Sigmoid colon (tissue), 6 donors: ENCODE measurements at regions not wholly inside any gene's neighbourhood (a gene's known extent, or its start where the extent isn't known, plus 50 kb on each side); places are given as distances from the start of the nearest gene placed in this dataset.

ENCODE experiments used
- DNase-seq: peaks from one replicate; pipeline ENCODE4 v3.0.0-alpha.2; 2019
- H3K27ac ChIP-seq, 4 donors: fragments of 200-600 bp; sonication (generic); one replicate each; pipeline ENCODE4 v1.5.1; 2016 to 2019; ENCODE audit warnings: mild to moderate bottlenecking in 1 of 4
- H3K27me3 ChIP-seq, 3 donors: fragments of 200-600 bp; sonication (generic); one replicate each; pipeline ENCODE4 v1.5.1; 2019; ENCODE audit warnings: mild to moderate bottlenecking in 1 of 3
- H3K36me3 ChIP-seq, 4 donors: fragments of 200-600 bp; sonication (generic); one replicate each; pipeline ENCODE4 v1.5.1; 2016 to 2019
- H3K4me1 ChIP-seq, 4 donors: fragments of 200-600 bp; sonication (generic); one replicate each; pipeline ENCODE4 v1.5.1; 2017 to 2019
- H3K4me3 ChIP-seq, 4 donors: fragments of 200-600 bp; sonication (generic); one replicate each; pipeline ENCODE4 v1.5.1; 2017 to 2019; ENCODE audit warnings: mild to moderate bottlenecking in 2 of 4, moderate library complexity in 1 of 4
- H3K9me3 ChIP-seq, 4 donors: fragments of 200-600 bp in 3 of 4; sonication (generic) in 3 of 4; one replicate each; pipeline versions ENCODE4 v1.5.1 to v1.6.1; 2013 to 2019
- EP300 ChIP-seq, 4 donors: sonication (generic); formaldehyde crosslinking; IDR thresholded peaks; one replicate each; pipeline ENCODE4 v1.6.1; 2017; ENCODE audit warnings: antibody characterized with exemption in 4 of 4
- POLR2A ChIP-seq, 2 donors: fragments of 450-650 bp; IDR thresholded peaks; one replicate each; pipeline ENCODE4 v1.6.1; 2016; ENCODE audit warnings: antibody characterized with exemption in 2 of 2, mild to moderate bottlenecking in 2 of 2, moderate library complexity in 2 of 2
- POLR2AphosphoS5 ChIP-seq, 4 donors: sonication (generic); formaldehyde crosslinking; IDR thresholded peaks; one replicate each; pipeline ENCODE4 v1.6.1; 2017; ENCODE audit warnings: antibody characterized with exemption in 4 of 4
- WGBS, 2 donors: extraction: QIAGEN DNeasy Blood & Tissue Kit; methylation state at CpG; one replicate each; pipeline ENCODE4 v1.1.7; 2013; 5-methylcytosine and 5-hydroxymethylcytosine counted together
- intact Hi-C: fragments of 100-400 bp; cut with DNase I; formaldehyde crosslinking; loops from one replicate; pipeline ENCODE4 v1.15.1; 2023
- TF ChIP-seq, protein P1 (sequence below), 4 experiments: fragments of 450-650 bp in 3 of 4; fragments of 200-600 bp in 1 of 4; IDR thresholded peaks; one replicate each; pipeline ENCODE4 v1.5.1; 2016 to 2019; ENCODE audit warnings: antibody characterized with exemption in 4 of 4, mild to moderate bottlenecking in 3 of 4, moderate library complexity in 2 of 4
- donor health status: healthy with polysubstance abuse.
- donor health status: healthy.

DNA sequence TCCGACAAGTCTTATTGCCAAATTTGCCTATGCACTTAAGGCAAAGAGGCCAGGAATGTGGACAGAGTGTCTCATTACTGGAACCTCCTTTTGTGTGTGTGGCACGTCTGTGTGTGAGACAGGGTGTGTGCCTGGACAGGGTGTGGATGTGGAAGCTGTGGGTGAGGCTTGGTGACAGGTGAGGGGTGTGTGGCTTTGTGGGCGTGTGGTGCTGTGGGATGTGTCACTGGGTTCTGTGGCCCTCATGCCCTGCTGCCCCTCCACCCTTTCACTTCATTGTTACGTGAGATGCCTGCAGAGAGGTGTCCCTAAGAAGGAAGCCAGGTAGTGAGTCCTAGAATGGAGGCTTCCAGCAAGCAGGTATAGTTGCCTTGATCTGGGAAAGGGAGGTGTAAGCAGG, 244.0 kb upstream of the CHRNA7 start:
- no peak overlapping the region for H3K27ac ChIP-seq
- WGBS, 2 donors = 63 to 85% methylated on average over 4 of the region's 4 CpGs
- DNase-seq = no peak

DNA sequence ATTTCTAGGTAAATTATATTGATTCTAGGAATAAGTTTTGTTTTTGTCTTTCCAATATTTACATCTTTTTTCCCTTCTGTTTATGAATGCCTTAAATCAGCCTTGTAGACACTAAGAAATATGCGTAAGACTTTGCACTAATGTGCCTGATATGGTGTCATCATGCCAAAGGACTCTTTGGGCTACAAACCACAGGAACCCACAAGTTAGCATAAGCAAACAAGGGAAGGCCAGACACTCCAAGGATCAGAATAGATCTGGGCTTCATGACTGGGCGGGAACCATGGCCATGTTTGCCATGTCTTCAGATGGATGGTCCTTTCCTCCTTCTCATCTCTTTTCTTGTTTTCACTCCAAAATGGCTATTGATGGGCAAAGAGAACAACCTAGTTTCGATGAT, 242.2 kb upstream of the CHRNA7 start:
- intact Hi-C loops = no loop called here
- Histone ChIP-seq H3K4me3 (no peak overlapping the region), H3K27me3 (no peaks in the 10 kb centered on the region), H3K4me1 (no peaks in the 10 kb centered on the region), H3K36me3 (no peaks in the 10 kb centered on the region), H3K9me3 (no peaks in the 10 kb centered on the region), H3K27ac (no peak overlapping the region)
- WGBS, 2 donors = 52 to 76% methylated on average over 3 of the region's 3 CpGs
- DNase-seq = no peak
- TF ChIP-seq, protein P1, sequence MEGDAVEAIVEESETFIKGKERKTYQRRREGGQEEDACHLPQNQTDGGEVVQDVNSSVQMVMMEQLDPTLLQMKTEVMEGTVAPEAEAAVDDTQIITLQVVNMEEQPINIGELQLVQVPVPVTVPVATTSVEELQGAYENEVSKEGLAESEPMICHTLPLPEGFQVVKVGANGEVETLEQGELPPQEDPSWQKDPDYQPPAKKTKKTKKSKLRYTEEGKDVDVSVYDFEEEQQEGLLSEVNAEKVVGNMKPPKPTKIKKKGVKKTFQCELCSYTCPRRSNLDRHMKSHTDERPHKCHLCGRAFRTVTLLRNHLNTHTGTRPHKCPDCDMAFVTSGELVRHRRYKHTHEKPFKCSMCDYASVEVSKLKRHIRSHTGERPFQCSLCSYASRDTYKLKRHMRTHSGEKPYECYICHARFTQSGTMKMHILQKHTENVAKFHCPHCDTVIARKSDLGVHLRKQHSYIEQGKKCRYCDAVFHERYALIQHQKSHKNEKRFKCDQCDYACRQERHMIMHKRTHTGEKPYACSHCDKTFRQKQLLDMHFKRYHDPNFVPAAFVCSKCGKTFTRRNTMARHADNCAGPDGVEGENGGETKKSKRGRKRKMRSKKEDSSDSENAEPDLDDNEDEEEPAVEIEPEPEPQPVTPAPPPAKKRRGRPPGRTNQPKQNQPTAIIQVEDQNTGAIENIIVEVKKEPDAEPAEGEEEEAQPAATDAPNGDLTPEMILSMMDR (IDR thresholded peaks at IDR 0.05) = no peak
- no peak for TF ChIP-seq POLR2A (IDR thresholded peaks at IDR 0.05)
- no peak for TF ChIP-seq POLR2AphosphoS5 (IDR thresholded peaks at IDR 0.05)
- no peak for TF ChIP-seq EP300 (IDR thresholded peaks at IDR 0.05)

More for the DNA sequence above, 244.0 kb upstream of the CHRNA7 start:
- intact Hi-C loops = no loop called here
- no peaks in the 10 kb centered on the region for H3K27me3 ChIP-seq
- no peaks in the 10 kb centered on the region for H3K4me1 ChIP-seq
- TF ChIP-seq POLR2AphosphoS5 (IDR thresholded peaks at IDR 0.05) (no peak), POLR2A (IDR thresholded peaks at IDR 0.05) (no peak), EP300 (IDR thresholded peaks at IDR 0.05) (no peak)
- no peaks in the 10 kb centered on the region for H3K36me3 ChIP-seq
- no peak overlapping the region for H3K4me3 ChIP-seq
- H3K9me3 ChIP-seq = no peaks in the 10 kb centered on the region

DNA sequence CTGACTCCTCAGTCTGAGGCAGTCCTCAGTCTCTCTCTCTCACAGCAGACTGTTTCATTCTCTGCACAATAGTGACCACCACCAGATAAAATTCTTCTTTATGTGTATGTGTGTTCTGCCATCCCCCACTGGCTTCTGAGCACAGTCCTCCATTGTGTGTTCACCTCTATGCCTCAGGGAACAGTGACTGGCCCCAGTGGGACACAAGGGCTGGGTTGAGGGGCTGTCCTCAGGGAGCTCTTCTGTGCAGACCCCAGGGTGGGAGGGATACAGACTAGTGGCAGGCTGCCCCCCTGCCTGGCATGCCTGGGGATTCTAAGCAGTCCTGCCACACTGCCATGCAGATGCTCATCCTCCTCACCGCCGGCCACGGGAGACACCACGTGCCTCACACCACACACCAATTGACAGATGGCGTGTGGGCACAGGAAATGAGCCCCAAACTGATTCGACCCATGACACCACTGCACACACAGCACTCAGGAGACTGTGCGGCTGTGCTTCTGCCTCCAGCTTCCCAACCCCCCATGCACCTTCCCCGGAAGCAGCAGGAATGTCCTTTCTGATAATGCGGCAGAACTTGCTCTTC, 237.6 kb upstream of the CHRNA7 start:
- DNase-seq = no peak
- intact Hi-C loops = no loop called here
- Histone ChIP-seq H3K4me3 (no peak overlapping the region), H3K4me1 (no peaks in the 10 kb centered on the region), H3K9me3 (no peaks in the 10 kb centered on the region), H3K27ac (no peak overlapping the region), H3K36me3 (no peaks in the 10 kb centered on the region), H3K27me3 (no peaks in the 10 kb centered on the region)
- TF ChIP-seq EP300 (IDR thresholded peaks at IDR 0.05) (no peak), POLR2A (IDR thresholded peaks at IDR 0.05) (no peak), POLR2AphosphoS5 (IDR thresholded peaks at IDR 0.05) (no peak)
- TF ChIP-seq, protein P1 (IDR thresholded peaks at IDR 0.05) = no peak
- 84 to 94% methylated on average over 9 of the region's 9 CpGs for WGBS, 2 donors

DNA sequence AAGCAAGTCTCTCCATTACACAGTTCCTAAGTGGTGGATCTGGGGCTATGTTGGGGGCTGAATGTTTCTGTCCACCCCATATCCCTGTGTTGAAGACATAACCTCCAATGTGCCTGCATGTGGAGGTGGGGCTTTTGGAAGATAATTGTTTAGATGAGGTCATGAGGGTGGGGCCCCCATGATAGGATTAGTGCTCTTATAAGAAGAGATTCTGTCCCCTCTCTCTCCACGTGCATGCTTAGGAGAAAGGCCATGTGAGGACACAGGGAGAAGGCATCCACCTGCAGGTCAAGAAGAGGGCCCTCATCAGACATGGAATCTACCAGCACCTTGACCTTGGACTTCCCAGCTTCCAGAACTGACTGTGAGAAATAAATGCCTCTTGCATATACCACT, 231.0 kb upstream of the CHRNA7 start:
- Histone ChIP-seq H3K27ac (no peak overlapping the region), H3K9me3 (no peaks in the 10 kb centered on the region), H3K27me3 (no peaks in the 10 kb centered on the region), H3K4me1 (no peaks in the 10 kb centered on the region), H3K4me3 (no peak overlapping the region), H3K36me3 (no peaks in the 10 kb centered on the region)
- TF ChIP-seq POLR2A (IDR thresholded peaks at IDR 0.05) (no peak), POLR2AphosphoS5 (IDR thresholded peaks at IDR 0.05) (no peak), EP300 (IDR thresholded peaks at IDR 0.05) (no peak)
- TF ChIP-seq, protein P1 (IDR thresholded peaks at IDR 0.05) = no peak
- WGBS, 2 donors = 73 to 86% methylated on average over 1 of the region's 1 CpG
- intact Hi-C loops = no loop called here
- no peak for DNase-seq

DNA sequence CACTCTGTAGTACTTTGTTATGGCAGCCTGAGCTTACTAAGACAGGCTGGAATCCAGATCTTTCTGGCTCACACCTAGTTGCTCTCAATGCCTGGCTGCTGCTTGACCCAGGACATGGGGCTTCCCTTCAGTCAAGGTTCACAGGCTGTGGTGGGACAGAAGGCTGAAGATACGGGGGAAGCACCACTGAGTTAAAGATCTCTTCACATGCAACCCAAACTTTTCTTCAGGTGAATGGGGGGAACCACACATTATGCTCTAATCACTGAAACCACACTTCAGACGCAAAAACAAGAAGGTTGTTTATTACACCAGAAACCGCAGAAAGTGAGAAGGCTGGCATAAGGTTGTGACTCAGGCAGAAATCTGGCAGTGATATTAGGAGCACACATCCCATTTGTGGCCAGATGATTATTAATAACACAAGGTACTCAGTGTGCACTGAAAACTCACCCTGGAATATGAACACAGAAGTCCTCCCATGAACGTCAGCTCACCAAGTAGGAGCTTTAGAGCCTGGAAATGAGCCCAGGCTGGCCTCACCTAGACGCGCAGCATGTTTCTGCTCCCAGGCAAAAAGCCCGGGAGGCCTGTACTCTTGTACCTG, 230.5 kb upstream of the CHRNA7 start:
- no peak overlapping the region for H3K27ac ChIP-seq
- H3K4me3 ChIP-seq = no peak overlapping the region
- H3K4me1 ChIP-seq = no peaks in the 10 kb centered on the region
- intact Hi-C loops = no loop called here
- no peak for DNase-seq
- 90 to 94% methylated on average over 7 of the region's 7 CpGs for WGBS, 2 donors
- H3K27me3 ChIP-seq = no peaks in the 10 kb centered on the region
- no peaks in the 10 kb centered on the region for H3K9me3 ChIP-seq
- H3K36me3 ChIP-seq = no peaks in the 10 kb centered on the region
- TF ChIP-seq POLR2A (IDR thresholded peaks at IDR 0.05) (no peak), POLR2AphosphoS5 (IDR thresholded peaks at IDR 0.05) (no peak), EP300 (IDR thresholded peaks at IDR 0.05) (no peak)
- TF ChIP-seq, protein P1 (IDR thresholded peaks at IDR 0.05) = no peak
